ENCODE measurements at regions not wholly inside any gene's neighbourhood (a gene's known extent, or its start where the extent isn't known, plus 50 kb on each side); places are given as distances from the start of the nearest gene placed in this dataset.
"Not testable (repeated sequence)": the region's sequence is repeated elsewhere in the genome, so short reads cannot be mapped to it uniquely, and the experiment has no call there.

DNA sequence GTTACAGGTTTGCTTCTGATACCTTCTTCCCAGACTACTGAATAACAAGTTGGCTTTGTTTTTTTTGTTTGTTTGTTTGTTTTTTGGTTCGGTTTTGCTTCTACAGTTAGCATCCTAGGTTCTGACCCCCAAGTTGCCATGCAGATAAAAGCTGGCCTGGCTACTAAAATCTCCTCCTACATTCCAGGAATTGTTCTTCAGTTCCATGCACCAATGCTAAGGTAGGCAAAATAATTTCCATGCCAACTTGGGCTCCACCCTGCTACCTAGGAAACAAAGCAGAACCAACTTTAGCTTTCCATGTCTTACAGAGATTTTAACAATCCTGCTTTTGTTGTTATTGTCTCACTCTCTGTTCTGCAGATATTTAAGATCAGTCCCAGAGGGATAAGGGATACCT, 495.5 kb upstream of the SOX9 start:
- DNase-seq: no peak

DNA sequence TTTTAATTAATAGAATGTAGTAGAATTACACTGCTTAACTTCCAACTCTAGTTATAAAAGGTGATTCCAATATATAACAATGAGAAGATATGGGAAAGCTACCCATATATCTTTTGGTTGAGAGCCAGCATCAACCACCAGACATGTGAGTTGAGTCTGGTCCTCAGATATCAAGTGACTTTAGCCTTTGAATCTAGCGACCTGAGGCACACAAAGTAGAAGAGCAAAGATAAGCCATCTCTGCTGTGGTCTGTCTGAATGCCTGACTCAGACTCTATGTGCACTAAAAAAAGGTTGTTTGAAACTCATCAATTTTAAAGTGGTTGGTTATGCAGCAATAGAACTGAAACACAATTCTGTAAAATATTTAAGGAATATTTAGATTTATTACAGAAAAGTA, 492.5 kb upstream of the SOX9 start:
- DNase-seq: no peak

- DNase-seq: no peak
Measured at GRCh38 chr17:71631483-71631882, 489.3 kb upstream of the SOX9 start.

DNA sequence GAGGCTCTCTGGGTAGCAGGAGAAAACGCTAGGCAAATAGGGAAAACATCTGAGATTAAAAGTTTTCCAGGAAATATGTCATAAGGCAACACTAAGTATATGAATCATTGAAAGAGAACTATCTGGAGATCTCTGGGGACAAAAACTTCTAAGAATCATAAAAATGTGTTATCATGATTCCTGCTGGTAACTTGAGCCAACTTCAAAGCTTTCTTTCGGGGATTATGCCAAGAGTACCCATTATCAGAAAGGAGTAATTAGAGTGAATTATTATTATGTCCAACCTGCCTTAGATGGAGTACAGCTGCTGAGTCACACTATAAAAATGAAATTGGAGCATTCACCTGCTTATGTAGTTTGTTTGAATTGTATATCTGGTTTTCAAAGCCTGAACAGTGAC, 488.5 kb upstream of the SOX9 start:
- DNase-seq: no peak

- DNase-seq: no peak
Measured at GRCh38 chr17:71633391-71633849, 487.4 kb upstream of the SOX9 start.

DNA sequence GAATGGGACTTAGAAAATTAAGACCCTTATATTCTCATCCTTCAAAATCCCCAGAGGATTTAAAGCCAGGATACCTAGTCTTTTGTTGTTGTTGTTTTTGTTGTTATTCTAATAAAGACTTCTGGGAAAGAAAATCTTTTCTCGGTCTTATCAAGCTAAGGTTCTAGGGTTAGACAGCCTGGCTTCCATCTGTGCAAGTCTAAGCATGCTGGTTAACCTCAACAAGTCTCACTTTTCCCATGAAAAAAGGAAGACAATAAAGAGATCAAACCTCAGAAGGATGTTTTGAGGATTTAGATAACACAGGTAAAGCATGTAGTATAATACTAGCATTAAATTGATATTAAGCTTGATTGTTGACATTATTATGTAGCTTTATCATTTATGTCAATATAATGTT, 486.4 kb upstream of the SOX9 start:
- no peak for DNase-seq

- DNase-seq: no peak
Measured at GRCh38 chr17:71635187-71635586, 485.6 kb upstream of the SOX9 start.

DNA sequence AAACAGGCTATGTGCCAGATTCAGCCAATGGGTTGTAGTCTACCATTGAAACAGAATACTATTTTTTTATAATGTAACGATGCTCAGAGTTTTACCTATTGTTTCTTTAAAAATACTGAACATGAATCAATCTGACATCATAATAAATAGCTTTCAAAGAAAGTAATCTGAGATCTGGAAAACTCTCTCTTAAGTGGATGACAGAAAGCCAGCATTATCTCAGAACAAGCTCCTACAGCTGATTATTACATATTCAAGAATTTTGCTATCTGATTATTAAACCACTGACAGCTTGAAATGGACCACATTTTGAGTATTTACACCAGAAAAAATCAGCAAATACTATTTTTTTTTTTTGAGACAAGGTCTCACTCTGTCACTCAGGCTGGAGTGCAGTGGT, 484.2 kb upstream of the SOX9 start:
- no peak for DNase-seq

- DNase-seq: no peak
Measured at GRCh38 chr17:71638668-71639067, 482.2 kb upstream of the SOX9 start.

GRCh38 chr17:71639865-71640264, 481.0 kb upstream of the SOX9 start:
- DNase-seq: no peak

GRCh38 chr17:71646890-71647289, 473.9 kb upstream of the SOX9 start:
- DNase-seq: not testable (repeated sequence)

- not testable (repeated sequence) for DNase-seq
Measured at GRCh38 chr17:71648342-71648741, 472.5 kb upstream of the SOX9 start.

DNA sequence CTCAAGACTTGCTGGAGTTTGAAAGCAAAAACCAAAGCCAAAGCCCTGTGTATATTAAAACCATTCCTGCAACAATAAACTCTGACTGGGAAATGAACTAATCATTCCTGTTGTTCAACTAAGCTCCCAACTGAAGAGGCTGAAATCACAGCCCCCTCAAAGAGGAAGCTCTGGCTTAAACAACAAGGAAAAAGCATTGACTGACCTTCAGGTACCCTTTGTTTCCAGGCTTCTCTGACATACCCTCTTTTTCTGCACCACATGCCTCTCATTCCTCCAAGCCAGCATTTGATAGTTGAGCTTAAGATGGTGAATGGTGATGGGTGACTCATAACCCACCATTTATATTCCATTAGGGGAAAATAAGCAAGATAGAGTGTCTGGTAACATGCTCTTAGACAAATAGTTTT, 470.9 kb upstream of the SOX9 start:
- no peak for DNase-seq

- DNase-seq: no peak
Measured at GRCh38 chr17:71655542-71655941, 465.3 kb upstream of the SOX9 start.

- no peak for DNase-seq
Measured at GRCh38 chr17:71656964-71657858, 463.6 kb upstream of the SOX9 start.

- DNase-seq: no peak
Measured at GRCh38 chr17:71658996-71659395, 461.8 kb upstream of the SOX9 start.

DNA sequence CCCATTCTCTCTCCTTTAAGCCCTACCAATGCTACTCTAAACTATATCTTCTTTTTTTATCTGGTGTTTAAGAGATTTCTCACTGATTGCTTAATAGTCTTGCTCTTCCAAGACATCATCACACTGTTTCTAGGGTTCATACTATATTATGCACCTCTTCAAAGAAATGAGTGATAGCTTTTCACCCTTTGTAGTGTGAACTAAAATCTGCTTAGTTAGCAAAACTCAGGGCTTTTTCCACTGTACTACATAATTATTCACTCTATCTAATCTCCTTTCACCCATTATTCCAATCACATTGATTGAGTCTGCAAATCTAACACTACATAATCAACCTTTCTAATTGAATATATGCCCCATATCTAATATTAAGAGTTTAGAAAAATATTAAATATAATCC, 456.0 kb upstream of the SOX9 start:
- no peak for DNase-seq

- no peak for DNase-seq
Measured at GRCh38 chr17:71666047-71666446, 454.8 kb upstream of the SOX9 start.

DNA sequence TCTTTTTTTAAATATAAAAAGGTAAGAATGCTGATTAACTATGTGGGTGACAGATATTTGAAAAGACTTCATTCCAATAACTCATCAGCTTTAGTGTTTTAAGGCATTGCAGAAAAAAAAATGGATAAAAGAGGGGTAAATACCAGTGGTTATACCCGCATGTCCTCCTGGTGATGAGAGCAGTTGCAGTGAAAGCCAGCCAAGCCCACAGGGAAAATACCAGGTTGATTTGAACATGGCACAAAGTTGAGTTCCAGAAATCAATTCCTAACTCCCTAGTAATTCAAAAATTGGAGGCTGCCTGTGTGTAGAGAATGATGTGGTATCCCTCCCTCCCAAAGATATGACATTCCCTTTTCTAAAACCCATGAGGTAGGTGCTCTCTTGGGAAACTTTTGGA, 453.2 kb upstream of the SOX9 start:
- DNase-seq: no peak

DNA sequence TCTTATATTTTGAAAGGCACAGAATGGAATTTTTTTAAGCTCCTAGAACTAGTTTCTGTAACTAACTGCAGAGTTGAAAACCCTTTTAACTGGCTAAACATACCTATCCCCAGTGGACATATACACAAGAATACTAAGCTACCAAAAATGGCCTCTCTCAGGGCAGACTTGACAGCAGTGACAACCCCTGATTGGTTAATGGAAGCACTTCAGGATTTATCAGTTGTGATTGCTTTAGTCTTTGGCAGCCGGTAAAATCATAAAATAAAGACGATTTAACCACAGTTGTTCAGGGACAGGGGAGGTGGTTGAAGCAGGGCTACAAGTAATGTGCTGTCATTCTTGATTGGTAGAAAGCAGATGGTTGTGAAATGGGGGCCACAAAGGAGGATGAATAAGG, 452.0 kb upstream of the SOX9 start:
- DNase-seq: no peak

DNA sequence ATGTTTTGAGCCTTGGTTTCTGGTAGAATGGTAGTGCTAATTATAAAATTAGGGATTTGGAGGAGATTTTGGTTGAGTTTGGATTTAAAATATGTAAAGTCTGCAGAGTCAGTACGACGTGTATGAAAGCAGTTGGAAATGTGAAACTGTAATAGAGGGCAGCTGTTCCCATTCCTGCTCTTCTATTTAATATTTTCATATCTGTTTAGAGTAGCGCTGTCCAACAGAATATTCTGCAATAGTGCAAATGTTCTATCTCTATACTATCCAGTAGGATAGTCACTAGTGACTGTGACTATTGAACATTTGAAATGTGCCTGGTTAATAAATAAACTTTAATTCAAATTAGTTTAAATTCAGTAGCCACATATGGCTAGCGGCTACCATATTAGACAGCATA, 443.4 kb upstream of the SOX9 start:
- no peak for DNase-seq

- DNase-seq: no peak
Measured at GRCh38 chr17:71679832-71680231, 441.0 kb upstream of the SOX9 start.

- DNase-seq: no peak
Measured at GRCh38 chr17:71681427-71682173, 439.2 kb upstream of the SOX9 start.

DNA sequence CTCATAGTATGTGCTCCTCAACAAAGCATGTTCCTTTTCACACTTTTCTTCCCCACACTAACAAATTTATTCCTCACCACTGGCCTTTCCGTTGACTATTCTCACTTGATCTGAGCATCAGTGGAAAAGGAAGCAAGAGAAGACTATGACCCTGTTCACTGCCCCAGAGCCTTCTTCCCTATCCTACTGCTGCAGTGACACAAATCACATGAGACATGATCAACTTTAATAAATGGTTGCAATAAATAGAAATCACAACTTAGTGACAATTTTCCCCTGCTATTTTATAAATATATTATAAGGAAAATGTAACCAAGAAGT, 438.7 kb upstream of the SOX9 start:
- no peak for DNase-seq
